Lower leg skin (tissue), 4 donors: ENCODE measurements at regions not wholly inside any gene's neighbourhood (a gene's known extent, or its start where the extent isn't known, plus 50 kb on each side); places are given as distances from the start of the nearest gene placed in this dataset.

Experiments
- DNase-seq, 2 donors: peaks; one replicate each; pipeline ENCODE4 v3.0.0-alpha.2; 2019; ENCODE audit warnings: low spot score in 2 of 2
- H3K4me3 ChIP-seq: fragments of 200-600 bp; sonication (generic); 2 replicates; pipeline ENCODE4 v1.5.1; 2017; ENCODE audit warnings: mild to moderate bottlenecking, low read depth; ENCODE audit not compliant: poor library complexity, severe bottlenecking
- POLR2A ChIP-seq, 2 donors: fragments of 450-650 bp; IDR thresholded peaks; one replicate each; pipeline ENCODE4 v1.6.1; 2016 to 2017; ENCODE audit warnings: antibody characterized with exemption in 2 of 2, mild to moderate bottlenecking in 1 of 2, moderate library complexity in 1 of 2
- WGBS, 2 donors: methylation state at CpG; one replicate each; pipeline ENCODE4 v1.1.5; 2018; 5-methylcytosine and 5-hydroxymethylcytosine counted together
- intact Hi-C: fragments of 100-400 bp; cut with DNase I; formaldehyde crosslinking; loops from one replicate; pipeline ENCODE4 v1.15.0; 2023; ENCODE audit warnings: low total_unique reads
- TF ChIP-seq, protein P1 (sequence below), 3 donors: fragments of 450-650 bp; IDR thresholded peaks; one replicate each; pipeline ENCODE4 v1.5.1; 2016; ENCODE audit warnings: antibody characterized with exemption in 3 of 3, mild to moderate bottlenecking in 3 of 3, moderate library complexity in 2 of 3

DNA sequence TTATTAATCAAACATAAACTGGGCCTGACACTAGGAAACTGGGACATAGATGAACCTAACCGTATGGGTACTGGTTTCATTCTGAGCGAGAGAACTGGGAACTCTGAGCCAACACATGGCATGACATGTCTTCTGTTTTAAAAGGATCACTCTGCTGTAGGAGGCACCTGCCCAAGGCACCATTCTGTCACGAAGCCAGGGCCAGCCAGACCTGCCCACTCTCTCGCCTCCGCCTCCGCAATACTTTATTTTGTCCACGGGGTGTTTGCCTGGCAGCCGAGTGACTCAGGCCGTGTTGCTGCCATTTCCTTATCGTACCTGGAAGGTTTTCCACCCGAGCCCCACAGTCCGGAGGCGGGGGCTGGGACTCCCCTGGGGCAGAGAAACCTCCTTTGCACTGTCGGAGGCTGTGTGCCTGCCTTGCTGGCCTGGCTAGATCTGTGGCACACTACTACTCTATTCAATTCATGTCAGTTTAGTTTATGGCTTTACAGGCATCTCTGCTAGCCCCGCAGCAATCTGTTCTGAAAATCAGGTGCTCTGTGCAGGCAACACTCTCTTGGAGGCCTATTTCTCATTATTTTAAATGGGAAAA lies 120.4 kb upstream of the ACKR3 start:
- no peak for DNase-seq
- 42 to 58% methylated on average over 15 of the region's 15 CpGs for WGBS, 2 donors

GRCh38 chr2:236452238-236452637 lies 117.4 kb upstream of the ACKR3 start:
- WGBS, 2 donors = 68 to 80% methylated on average over 3 of the region's 3 CpGs
- DNase-seq = no peak
- intact Hi-C loops = no loop called here
- H3K4me3 ChIP-seq = no peak overlapping the region
- TF ChIP-seq, protein P1, sequence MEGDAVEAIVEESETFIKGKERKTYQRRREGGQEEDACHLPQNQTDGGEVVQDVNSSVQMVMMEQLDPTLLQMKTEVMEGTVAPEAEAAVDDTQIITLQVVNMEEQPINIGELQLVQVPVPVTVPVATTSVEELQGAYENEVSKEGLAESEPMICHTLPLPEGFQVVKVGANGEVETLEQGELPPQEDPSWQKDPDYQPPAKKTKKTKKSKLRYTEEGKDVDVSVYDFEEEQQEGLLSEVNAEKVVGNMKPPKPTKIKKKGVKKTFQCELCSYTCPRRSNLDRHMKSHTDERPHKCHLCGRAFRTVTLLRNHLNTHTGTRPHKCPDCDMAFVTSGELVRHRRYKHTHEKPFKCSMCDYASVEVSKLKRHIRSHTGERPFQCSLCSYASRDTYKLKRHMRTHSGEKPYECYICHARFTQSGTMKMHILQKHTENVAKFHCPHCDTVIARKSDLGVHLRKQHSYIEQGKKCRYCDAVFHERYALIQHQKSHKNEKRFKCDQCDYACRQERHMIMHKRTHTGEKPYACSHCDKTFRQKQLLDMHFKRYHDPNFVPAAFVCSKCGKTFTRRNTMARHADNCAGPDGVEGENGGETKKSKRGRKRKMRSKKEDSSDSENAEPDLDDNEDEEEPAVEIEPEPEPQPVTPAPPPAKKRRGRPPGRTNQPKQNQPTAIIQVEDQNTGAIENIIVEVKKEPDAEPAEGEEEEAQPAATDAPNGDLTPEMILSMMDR (IDR thresholded peaks at IDR 0.05) = no peak
- TF ChIP-seq POLR2A (IDR thresholded peaks at IDR 0.05) = no peak

More for the DNA sequence above, 120.4 kb upstream of the ACKR3 start:
- intact Hi-C loops = no loop called here
- TF ChIP-seq, protein P1 (IDR thresholded peaks at IDR 0.05) = no peak
- TF ChIP-seq POLR2A (IDR thresholded peaks at IDR 0.05) = no peak
- H3K4me3 ChIP-seq = no peak overlapping the region

GRCh38 chr2:236454076-236454475 lies 115.5 kb upstream of the ACKR3 start:
- no peak for DNase-seq
- intact Hi-C loops = no loop called here
- no peak for TF ChIP-seq POLR2A (IDR thresholded peaks at IDR 0.05)
- H3K4me3 ChIP-seq = no peak overlapping the region
- WGBS, 2 donors = 87 to 92% methylated on average over 10 of the region's 10 CpGs

GRCh38 chr2:236459393-236459792 lies 110.2 kb upstream of the ACKR3 start:
- no peak overlapping the region for H3K4me3 ChIP-seq
- WGBS, 2 donors = 95 to 96% methylated on average over 18 of the region's 18 CpGs
- intact Hi-C loops = no loop called here
- no peak for DNase-seq
- TF ChIP-seq, protein P1 (IDR thresholded peaks at IDR 0.05) = no peak
- TF ChIP-seq POLR2A (IDR thresholded peaks at IDR 0.05) = no peak

- 73 to 84% methylated on average over 1 of the region's 1 CpG for WGBS, 2 donors
- H3K4me3 ChIP-seq = no peak overlapping the region
- no peak for DNase-seq
- TF ChIP-seq, protein P1 (IDR thresholded peaks at IDR 0.05) = no peak
- TF ChIP-seq POLR2A (IDR thresholded peaks at IDR 0.05) = no peak
- intact Hi-C loops = no loop called here
Measured at GRCh38 chr2:236464140-236464539, 105.5 kb upstream of the ACKR3 start.

GRCh38 chr2:236472720-236473495 lies 96.7 kb upstream of the ACKR3 start:
- TF ChIP-seq POLR2A (IDR thresholded peaks at IDR 0.05) = no peak
- TF ChIP-seq, protein P1 (IDR thresholded peaks at IDR 0.05) = no peak
- intact Hi-C loops = no loop called here
- no peak for DNase-seq
- H3K4me3 ChIP-seq = no peak overlapping the region
- 87 to 89% methylated on average over 9 of the region's 9 CpGs for WGBS, 2 donors
